CD1c-positive myeloid dendritic cell (primary cell): ENCODE measurements at regions not wholly inside any gene's neighbourhood (a gene's known extent, or its start where the extent isn't known, plus 50 kb on each side); places are given as distances from the start of the nearest gene placed in this dataset.

ENCODE experiments used
- DNase-seq: peaks from one replicate; pipeline ENCODE4 v3.0.0-alpha.2; 2016; ENCODE audit errors: extremely low spot score

DNA sequence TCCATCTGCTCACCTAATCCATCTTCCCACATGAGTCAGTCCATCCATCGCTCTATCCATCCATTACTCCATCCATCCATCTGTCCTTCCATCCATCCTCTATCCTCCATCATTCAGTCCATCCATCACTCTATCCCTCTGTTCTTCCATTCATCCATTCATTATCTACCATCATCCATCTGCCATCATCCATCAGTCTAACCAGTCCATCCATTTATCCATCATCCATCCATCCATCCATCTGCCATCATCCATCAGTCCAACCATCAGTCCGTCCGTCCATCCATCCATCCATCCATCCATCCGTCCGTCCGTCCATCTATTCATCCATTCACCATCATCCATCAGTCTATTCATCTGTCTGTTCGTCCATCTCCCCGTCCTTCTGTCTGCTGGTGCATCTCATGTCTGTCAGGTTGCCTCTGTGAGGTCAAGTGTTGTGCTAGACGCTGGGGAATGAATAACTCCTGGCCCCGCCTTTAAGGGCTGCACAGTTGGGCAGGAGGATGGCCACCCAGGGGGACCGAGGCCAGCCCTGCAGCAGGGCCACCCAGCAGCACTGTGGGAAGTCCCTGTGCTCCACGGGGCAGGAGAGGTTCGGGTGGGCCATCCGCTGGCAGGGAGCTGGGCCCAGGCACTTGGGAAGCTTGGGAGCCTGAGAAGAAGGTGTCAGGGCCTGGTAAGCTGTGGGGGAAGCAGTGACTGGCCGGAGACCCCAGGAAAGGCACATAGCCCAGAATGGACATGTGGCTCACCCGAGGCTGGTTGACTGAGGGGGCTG is 137.1 kb downstream of the CTTN start:
- DNase-seq = no peak

- no peak for DNase-seq
These were observed 137.9 kb downstream of the CTTN start for GRCh38 chr11:70536051-70536877.

DNA sequence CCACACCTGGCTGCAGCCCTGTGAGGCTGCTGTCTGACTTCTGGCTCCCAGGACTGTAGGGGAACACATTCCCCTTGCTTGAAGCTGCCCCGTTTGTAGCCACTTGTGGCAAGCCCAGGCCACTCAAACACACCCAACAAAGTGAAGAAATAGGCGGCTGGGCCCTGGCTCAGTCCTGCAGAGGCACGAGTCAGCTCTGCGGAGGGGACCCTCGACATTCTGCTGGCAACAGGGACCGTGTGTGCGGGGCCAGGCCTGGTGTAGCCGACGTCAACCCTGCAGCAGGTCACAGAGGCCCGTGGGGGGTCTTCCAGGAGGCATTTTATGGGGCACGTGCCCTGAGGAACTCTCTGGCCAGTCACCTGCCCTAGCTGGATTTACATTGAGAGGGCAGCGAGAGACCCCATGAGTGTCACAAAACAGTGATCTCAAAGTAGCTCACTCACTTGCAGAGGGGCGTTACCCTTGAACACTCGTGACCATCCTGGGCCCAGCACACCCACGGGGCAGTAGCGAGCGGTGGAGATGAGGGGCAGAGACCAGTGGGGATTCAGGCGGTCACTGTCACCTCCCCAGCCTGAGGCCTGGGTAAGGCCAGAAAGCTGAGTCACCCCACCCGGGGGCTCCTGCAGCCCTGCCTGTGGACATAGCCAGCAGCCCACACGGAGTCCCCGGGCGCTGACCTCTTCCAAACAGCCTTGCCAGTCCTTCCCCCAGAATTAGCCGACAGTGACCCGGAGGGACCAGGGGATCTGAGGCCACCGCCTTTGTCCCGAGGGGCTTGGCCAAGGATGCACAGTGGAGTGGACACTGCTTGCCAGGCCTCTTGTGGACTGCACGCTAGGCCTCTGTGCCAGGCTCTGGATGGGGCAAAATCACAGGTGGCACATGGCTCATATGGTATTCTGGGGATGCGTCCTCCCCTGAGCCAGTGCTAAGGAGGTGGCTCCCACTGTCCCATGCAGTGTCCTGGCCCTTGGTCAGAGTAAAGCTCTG is 139.5 kb downstream of the CTTN start:
- DNase-seq = no peak

DNA sequence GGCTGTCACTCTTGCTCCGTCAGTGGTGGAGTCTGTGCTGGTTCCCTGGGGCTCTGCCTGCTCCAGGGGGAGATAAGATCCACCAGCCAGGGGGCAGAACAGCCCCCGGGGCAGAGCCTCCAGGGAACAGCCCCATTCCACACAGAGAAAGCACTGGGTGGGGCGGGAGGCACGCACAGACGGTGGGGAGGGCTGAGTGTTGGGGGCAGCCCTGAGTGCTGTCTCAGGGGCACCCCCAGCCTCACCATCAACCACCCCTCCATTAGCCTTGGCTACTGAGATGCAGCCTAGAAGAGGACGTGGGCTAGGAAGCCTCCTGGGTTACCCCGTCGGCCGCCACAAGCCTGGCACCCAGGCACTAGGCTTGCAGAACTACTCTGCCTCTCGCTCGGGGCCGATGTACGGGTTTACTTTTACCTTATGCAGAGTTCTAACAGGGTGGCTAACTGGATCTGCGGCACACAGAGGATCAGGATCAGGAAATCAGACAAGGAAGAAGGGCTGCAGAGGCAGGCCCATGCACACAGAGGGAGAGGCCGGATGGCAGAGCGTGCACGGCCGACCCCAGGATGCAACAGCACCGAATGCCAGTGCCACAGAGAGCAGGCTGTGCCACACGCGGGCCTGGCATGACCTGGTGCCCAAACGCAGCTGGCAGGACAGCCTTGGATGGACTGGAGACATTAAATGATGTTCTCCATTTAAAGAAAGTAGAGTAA is 140.5 kb downstream of the CTTN start:
- DNase-seq = no peak

GRCh38 chr11:70539360-70540095 is 141.2 kb downstream of the CTTN start:
- DNase-seq = no peak

DNA sequence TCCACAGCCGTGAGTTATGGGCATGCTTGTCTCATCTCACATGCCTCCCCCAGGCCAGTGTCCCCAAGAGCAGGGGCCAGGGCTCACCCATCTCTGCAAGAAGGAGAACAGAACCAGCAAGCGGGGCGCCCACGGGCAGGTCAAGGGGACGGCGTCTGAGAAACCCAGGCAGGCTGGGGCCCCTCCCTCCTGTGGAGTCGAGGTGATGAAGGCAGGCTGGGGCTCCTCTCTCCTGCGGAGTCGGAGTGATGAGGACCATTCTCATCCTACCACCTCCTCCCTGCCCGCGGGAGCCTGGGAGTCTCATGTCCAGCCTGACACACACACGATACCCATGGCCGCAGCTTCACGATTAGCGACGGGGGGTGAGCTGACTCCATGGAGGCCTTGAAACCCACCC is 141.9 kb downstream of the CTTN start:
- no peak for DNase-seq

GRCh38 chr11:70541176-70541575 is 142.8 kb downstream of the CTTN start:
- DNase-seq = no peak

DNA sequence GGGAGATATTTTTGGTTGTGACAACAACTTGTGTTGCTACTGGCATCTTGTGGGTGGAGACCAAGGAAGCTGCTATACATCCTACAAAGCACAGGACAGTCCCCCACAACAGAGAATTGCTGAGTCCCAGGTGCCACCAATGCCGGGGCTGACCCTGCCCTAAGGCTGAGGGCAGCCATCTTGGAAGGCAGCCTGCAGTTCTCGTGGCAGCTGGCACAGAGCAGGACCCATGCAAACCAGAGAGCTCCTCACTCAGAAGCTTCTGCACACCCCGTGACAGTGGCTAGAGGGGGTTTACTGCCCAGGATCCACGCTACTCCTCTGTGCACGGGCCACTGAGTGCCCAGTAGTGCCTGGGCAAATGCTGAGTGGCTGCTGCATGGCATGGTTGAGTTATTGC is 143.4 kb downstream of the CTTN start:
- DNase-seq = no peak

DNA sequence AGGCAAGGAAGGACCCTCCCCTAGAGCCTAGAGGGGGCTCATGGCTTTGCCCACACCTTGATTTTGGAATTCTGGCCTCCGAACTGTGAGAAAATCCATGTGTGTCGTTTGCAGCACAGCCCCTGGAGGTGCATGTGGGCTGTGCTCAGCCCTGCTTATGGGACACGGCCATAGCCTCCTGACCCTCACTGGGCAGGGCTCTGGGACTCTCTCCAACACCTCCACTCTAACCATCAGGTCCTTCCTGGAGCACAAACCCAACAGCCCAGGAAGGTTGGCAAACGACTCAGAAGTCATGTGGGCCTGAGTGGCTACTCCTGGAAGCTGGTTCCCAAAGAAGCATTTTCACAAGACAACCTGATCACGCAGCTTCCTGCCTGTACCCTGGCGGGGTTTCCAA is 144.1 kb downstream of the CTTN start:
- no peak for DNase-seq

- DNase-seq = no peak
These were observed 144.5 kb downstream of the CTTN start for GRCh38 chr11:70542811-70543210.

GRCh38 chr11:70543611-70544010 is 145.3 kb downstream of the CTTN start:
- no peak for DNase-seq

- DNase-seq = no peak
These were observed 145.9 kb downstream of the CTTN start for GRCh38 chr11:70544067-70544773.

DNA sequence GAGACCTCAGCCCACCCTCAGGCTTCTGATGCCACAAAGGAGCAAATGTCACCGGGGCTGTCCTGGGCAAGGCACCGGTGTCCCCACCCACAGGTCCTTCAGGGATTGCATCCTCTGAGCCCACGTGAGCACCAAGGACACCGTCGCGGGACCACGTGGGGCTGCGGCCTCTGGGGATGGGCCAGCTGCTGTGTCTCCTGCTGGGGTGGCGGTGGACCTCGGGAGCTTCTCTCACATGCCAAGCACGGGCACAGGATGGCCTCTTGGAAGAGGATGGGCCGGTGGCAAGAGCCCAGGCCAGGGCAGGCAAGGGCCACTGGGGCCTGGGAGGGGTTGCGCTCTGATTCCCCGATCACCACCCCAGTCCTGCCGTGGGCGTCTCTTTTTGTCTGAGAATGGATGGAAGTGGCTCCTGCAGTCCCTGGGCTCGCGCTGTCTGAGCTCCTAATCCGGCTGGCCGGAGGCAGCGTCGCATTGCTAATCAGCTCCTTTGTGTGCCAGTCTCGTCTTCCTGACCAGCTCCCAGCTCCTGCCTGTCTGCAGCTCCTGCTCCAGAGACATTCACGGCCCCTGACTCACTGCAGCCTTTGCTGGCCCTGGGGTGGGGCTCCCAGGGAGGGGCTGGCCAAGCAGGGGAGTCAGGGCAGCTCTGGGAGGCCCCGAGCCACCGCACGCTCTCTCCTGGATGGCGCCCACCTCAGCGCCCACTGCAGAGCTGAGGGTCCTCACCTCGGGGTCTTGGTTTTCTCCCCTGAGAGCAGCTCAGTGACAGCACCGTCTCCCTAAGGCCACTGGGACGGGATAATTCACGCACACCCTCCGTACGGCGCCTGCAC is 146.7 kb downstream of the CTTN start:
- DNase-seq = no peak

DNA sequence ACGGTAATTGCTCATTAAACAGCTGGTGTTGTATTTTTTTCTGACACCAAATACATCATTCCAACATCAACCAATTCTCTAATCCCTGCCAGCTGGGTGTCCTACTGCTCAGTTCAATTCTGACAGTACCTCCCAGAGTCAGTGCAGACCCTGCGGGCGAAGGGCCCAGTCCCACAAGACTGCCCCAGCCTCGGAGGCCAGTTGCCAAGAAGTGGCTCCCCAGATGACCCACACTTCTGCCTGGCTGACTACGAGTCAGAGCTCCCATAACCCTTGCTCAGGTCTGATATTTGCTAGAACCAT is 147.2 kb downstream of the CTTN start:
- no peak for DNase-seq

DNA sequence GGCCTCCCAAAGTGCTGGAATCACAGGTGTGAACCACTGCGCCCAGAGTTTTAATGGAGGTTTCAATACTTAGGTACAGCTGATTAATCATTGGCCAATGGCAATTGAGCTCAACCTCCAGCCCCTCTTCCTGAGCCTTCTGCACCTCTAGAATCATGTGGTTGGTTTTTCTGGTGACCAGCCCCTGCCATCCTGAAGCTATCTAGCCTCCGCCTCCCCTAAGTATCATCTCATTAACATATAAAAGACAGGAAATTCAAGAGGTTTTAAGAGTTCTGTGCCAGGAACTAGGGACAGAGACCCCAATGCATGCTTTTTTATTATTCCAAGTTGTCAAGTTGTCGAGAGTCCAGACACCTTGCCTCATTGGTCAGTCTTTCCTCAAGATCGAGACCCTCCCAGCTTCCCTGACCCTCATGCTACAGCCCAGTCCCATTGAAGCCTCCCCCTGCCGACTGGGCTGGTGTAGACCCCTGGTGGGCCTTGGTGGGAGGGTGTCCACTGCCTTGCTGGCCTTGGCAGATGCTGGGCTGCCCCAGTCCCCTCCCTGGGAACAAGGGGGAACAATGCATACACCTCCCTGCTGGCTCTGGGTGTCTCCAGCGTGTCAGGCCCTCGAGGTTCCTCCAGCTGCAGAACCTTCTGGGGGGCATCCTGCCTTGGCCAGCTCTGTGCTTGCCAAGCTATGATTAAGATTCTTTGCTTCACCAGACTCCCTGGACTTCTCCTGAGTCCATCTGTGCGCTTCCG is 148.0 kb downstream of the CTTN start:
- DNase-seq = no peak

DNA sequence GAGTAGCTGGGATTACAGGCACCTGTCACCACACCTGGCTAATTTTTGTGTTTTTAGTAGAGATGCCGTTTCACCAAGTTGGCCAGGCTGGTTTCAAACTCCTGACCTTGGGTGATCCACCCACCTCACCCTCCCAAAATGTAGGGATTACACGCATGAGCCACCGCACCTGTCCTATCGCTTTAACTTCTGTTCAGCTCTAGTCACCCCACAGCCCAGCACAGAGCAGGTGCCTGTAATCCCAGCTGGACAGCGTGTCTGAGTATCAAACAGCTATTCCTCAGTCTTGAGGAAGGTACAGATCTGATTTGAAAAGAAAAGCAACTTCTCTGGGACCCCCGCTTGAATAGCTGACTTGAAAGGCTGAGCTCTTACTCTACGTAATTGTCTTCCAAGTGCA is 149.1 kb downstream of the CTTN start:
- DNase-seq = no peak

- DNase-seq = no peak
These were observed 149.7 kb downstream of the CTTN start for GRCh38 chr11:70547821-70548670.

GRCh38 chr11:70548976-70549375 is 150.6 kb downstream of the CTTN start:
- no peak for DNase-seq
